Vagina (tissue), 2 donors: ENCODE measurements at regions not wholly inside any gene's neighbourhood (a gene's known extent, or its start where the extent isn't known, plus 50 kb on each side); places are given as distances from the start of the nearest gene placed in this dataset.

Experiments used
- DNase-seq, 2 donors: peaks; one replicate each; pipeline ENCODE4 v3.0.0-alpha.2; 2017; ENCODE audit errors: extremely low spot score in 2 of 2
- H3K27ac ChIP-seq: fragments of 200-600 bp; sonication (generic); one replicate; pipeline ENCODE4 v1.5.1; 2019
- H3K27me3 ChIP-seq: fragments of 200-600 bp; sonication (generic); one replicate; pipeline ENCODE4 v1.5.1; 2019
- H3K36me3 ChIP-seq, 2 donors: fragments of 200-600 bp; sonication (generic); one replicate each; pipeline ENCODE4 v1.5.1; 2017 to 2019
- H3K4me1 ChIP-seq: fragments of 200-600 bp; sonication (generic); one replicate; pipeline ENCODE4 v1.5.1; 2019
- H3K4me3 ChIP-seq, 2 donors: fragments of 200-600 bp; sonication (generic); 1 replicate in 1 of 2; 2 replicates in 1 of 2; pipeline ENCODE4 v1.5.1; 2016 to 2019
- H3K9me3 ChIP-seq: fragments of 200-600 bp; sonication (generic); one replicate; pipeline ENCODE4 v1.5.1; 2019
- CTCF ChIP-seq, 3 experiments: fragments of 450-650 bp in 2 of 3; fragments of 200-600 bp in 1 of 3; sonication (generic) in 1 of 3; IDR thresholded peaks; one replicate each; pipeline ENCODE4 v1.5.1; 2017 to 2019; ENCODE audit warnings: antibody characterized with exemption in 3 of 3, mild to moderate bottlenecking in 2 of 3, moderate library complexity in 2 of 3
- POLR2A ChIP-seq, 2 donors: fragments of 450-650 bp; IDR thresholded peaks; one replicate each; pipeline ENCODE4 v1.6.1; 2017; ENCODE audit warnings: antibody characterized with exemption in 2 of 2, mild to moderate bottlenecking in 2 of 2, moderate library complexity in 2 of 2
- POLR2AphosphoS5 ChIP-seq, 2 donors: sonication (generic); formaldehyde crosslinking; IDR thresholded peaks; one replicate each; pipeline ENCODE4 v1.9.0; 2017; ENCODE audit warnings: antibody characterized with exemption in 2 of 2, mild to moderate bottlenecking in 2 of 2, low read depth in 1 of 2; ENCODE audit not compliant: insufficient read depth in 1 of 2
- intact Hi-C: fragments of 100-400 bp; cut with DNase I; formaldehyde crosslinking; loops from one replicate; pipeline ENCODE4 v1.15.1; 2023

- Histone ChIP-seq H3K27ac (no peak overlapping the region), H3K27me3 (no peaks in the 10 kb centered on the region), H3K4me3 (no peak overlapping the region), H3K36me3 (no peaks in the 10 kb centered on the region), H3K4me1 (no peaks in the 10 kb centered on the region), H3K9me3 (no peaks in the 10 kb centered on the region)
- no peak for DNase-seq
- intact Hi-C loops, result no loop called here
- TF ChIP-seq POLR2A (IDR thresholded peaks at IDR 0.05), result no peak
Observed at GRCh38 chr16:25431472-25431871, 173.8 kb upstream of the ZKSCAN2 start.

- Histone ChIP-seq H3K4me1 (no peaks in the 10 kb centered on the region), H3K36me3 (no peaks in the 10 kb centered on the region), H3K27ac (no peak overlapping the region), H3K9me3 (no peaks in the 10 kb centered on the region), H3K27me3 (no peaks in the 10 kb centered on the region), H3K4me3 (no peak overlapping the region)
- no peak for TF ChIP-seq POLR2AphosphoS5 (IDR thresholded peaks at IDR 0.05; ENCODE audit: insufficient read depth in 1 of 2, low read depth in 1 of 2)
- no peak for TF ChIP-seq POLR2A (IDR thresholded peaks at IDR 0.05)
- TF ChIP-seq CTCF (IDR thresholded peaks at IDR 0.05), result no peak
- DNase-seq, result no peak
- intact Hi-C loops, result no loop called here
Observed at GRCh38 chr16:25426829-25427228, 169.2 kb upstream of the ZKSCAN2 start.

GRCh38 chr16:25419681-25420080, 162.0 kb upstream of the ZKSCAN2 start:
- Histone ChIP-seq H3K27me3 (no peaks in the 10 kb centered on the region), H3K4me3 (no peak overlapping the region), H3K4me1 (no peaks in the 10 kb centered on the region), H3K9me3 (no peaks in the 10 kb centered on the region), H3K27ac (no peak overlapping the region), H3K36me3 (no peaks in the 10 kb centered on the region)
- no peak for TF ChIP-seq POLR2A (IDR thresholded peaks at IDR 0.05)
- TF ChIP-seq CTCF (IDR thresholded peaks at IDR 0.05), result no peak
- TF ChIP-seq POLR2AphosphoS5 (IDR thresholded peaks at IDR 0.05; ENCODE audit: insufficient read depth in 1 of 2, low read depth in 1 of 2), result no peak
- intact Hi-C loops, result no loop called here
- no peak for DNase-seq

- Histone ChIP-seq H3K4me1 (no peaks in the 10 kb centered on the region), H3K4me3 (no peak overlapping the region), H3K9me3 (no peaks in the 10 kb centered on the region), H3K36me3 (no peaks in the 10 kb centered on the region), H3K27me3 (no peaks in the 10 kb centered on the region), H3K27ac (no peak overlapping the region)
- TF ChIP-seq CTCF (IDR thresholded peaks at IDR 0.05), result no peak
- TF ChIP-seq POLR2A (IDR thresholded peaks at IDR 0.05), result no peak
- TF ChIP-seq POLR2AphosphoS5 (IDR thresholded peaks at IDR 0.05; ENCODE audit: insufficient read depth in 1 of 2, low read depth in 1 of 2), result no peak
- DNase-seq, result no peak
- intact Hi-C loops, result no loop called here
Observed at GRCh38 chr16:25419153-25419552, 161.5 kb upstream of the ZKSCAN2 start.

GRCh38 chr16:25416002-25416401, 158.4 kb upstream of the ZKSCAN2 start:
- H3K36me3 ChIP-seq, result no peaks in the 10 kb centered on the region
- H3K27ac ChIP-seq, result no peak overlapping the region
- H3K27me3 ChIP-seq, result no peaks in the 10 kb centered on the region
- peaks cover 7% of the 10 kb centered on the region for H3K4me1 ChIP-seq
- TF ChIP-seq POLR2AphosphoS5 (IDR thresholded peaks at IDR 0.05; ENCODE audit: insufficient read depth in 1 of 2, low read depth in 1 of 2) (no peak), CTCF (IDR thresholded peaks at IDR 0.05) (no peak), POLR2A (IDR thresholded peaks at IDR 0.05) (no peak)
- H3K9me3 ChIP-seq, result no peaks in the 10 kb centered on the region
- intact Hi-C loops, result no loop called here
- H3K4me3 ChIP-seq, result no peak overlapping the region
- no peak for DNase-seq

GRCh38 chr16:25413975-25414374, 156.3 kb upstream of the ZKSCAN2 start:
- Histone ChIP-seq H3K27ac (no peak overlapping the region), H3K36me3 (no peaks in the 10 kb centered on the region), H3K4me3 (no peak overlapping the region), H3K27me3 (no peaks in the 10 kb centered on the region), H3K9me3 (no peaks in the 10 kb centered on the region), H3K4me1 (peaks cover 7% of the 10 kb centered on the region)
- TF ChIP-seq POLR2AphosphoS5 (IDR thresholded peaks at IDR 0.05; ENCODE audit: insufficient read depth in 1 of 2, low read depth in 1 of 2) (peak in 1 of 2 donors; percentile 71), CTCF (IDR thresholded peaks at IDR 0.05) (no peak), POLR2A (IDR thresholded peaks at IDR 0.05) (no peak)
- intact Hi-C loops, result no loop called here
- no peak for DNase-seq
